Uterus (tissue), 3 donors: ENCODE measurements at regions not wholly inside any gene's neighbourhood (a gene's known extent, or its start where the extent isn't known, plus 50 kb on each side); places are given as distances from the start of the nearest gene placed in this dataset.

Source experiments
- DNase-seq, 2 donors: peaks; one replicate each; pipeline ENCODE4 v3.0.0-alpha.2; 2019 to 2020
- H3K27ac ChIP-seq, 2 donors: fragments of 200-600 bp; sonication (generic); 1 replicate in 1 of 2; 2 replicates in 1 of 2; pipeline ENCODE4 v1.5.1; 2016 to 2018
- H3K27me3 ChIP-seq, 2 donors: fragments of 200-600 bp; sonication (generic); one replicate each; pipeline ENCODE4 v1.5.1; 2018 to 2019; ENCODE audit warnings: control low read depth in 1 of 2
- H3K36me3 ChIP-seq, 2 donors: fragments of 200-600 bp; sonication (generic); one replicate each; pipeline ENCODE4 v1.5.1; 2019; ENCODE audit warnings: control low read depth in 1 of 2
- H3K4me1 ChIP-seq, 2 donors: fragments of 200-600 bp; sonication (generic); one replicate each; pipeline ENCODE4 v1.5.1; 2018 to 2019; ENCODE audit warnings: control low read depth in 1 of 2
- H3K4me3 ChIP-seq, 2 donors: fragments of 200-600 bp; sonication (generic); 1 replicate in 1 of 2; 2 replicates in 1 of 2; pipeline ENCODE4 v1.5.1; 2018 to 2019; ENCODE audit warnings: mild to moderate bottlenecking in 1 of 2
- H3K9me3 ChIP-seq, 2 donors: fragments of 200-600 bp; sonication (generic); one replicate each; pipeline ENCODE4 v1.5.1; 2019; ENCODE audit warnings: control low read depth in 1 of 2
- POLR2A ChIP-seq, 2 donors: fragments of 450-650 bp; IDR thresholded peaks; one replicate each; pipeline ENCODE4 v1.6.1; 2016; ENCODE audit warnings: antibody characterized with exemption in 2 of 2, mild to moderate bottlenecking in 1 of 2, moderate library complexity in 1 of 2
- intact Hi-C: fragments of 100-400 bp; cut with DNase I; formaldehyde crosslinking; loops from one replicate; pipeline ENCODE4 v1.15.1; 2023; ENCODE audit warnings: low total_unique reads
- TF ChIP-seq, protein P1 (sequence below), 4 experiments: fragments of 200-600 bp in 2 of 4; fragments of 450-650 bp in 2 of 4; sonication (generic) in 2 of 4; IDR thresholded peaks; one replicate each; pipeline ENCODE4 v1.5.1; 2016 to 2019; ENCODE audit warnings: antibody characterized with exemption in 4 of 4, mild to moderate bottlenecking in 2 of 4, moderate library complexity in 1 of 4
- donor health status: DM: yes; HTN: yes; CAD: no.

DNA sequence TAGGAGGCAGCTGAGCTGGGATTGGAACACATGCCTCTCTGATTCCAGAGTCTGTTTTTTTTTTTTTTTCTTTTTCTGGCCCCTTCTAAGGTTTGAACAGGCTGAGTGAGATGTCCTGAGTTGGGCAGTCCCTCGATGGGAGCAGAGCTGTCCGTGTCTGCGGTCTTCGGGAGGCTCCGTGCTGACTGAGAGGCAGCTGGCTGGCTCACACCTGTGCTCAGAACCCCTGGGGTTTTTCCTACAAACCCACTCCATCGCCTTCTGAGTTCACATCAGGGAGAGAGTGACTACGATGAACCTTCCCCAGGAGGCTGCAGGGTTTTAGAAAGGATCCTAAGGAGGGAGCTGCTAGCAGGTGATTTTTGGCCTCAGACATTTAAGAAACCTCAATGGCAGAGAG, 92.5 kb downstream of the IRF8 start:
- no peak overlapping the region for H3K4me3 ChIP-seq
- no peak for TF ChIP-seq POLR2A (IDR thresholded peaks at IDR 0.05)
- TF ChIP-seq, protein P1, sequence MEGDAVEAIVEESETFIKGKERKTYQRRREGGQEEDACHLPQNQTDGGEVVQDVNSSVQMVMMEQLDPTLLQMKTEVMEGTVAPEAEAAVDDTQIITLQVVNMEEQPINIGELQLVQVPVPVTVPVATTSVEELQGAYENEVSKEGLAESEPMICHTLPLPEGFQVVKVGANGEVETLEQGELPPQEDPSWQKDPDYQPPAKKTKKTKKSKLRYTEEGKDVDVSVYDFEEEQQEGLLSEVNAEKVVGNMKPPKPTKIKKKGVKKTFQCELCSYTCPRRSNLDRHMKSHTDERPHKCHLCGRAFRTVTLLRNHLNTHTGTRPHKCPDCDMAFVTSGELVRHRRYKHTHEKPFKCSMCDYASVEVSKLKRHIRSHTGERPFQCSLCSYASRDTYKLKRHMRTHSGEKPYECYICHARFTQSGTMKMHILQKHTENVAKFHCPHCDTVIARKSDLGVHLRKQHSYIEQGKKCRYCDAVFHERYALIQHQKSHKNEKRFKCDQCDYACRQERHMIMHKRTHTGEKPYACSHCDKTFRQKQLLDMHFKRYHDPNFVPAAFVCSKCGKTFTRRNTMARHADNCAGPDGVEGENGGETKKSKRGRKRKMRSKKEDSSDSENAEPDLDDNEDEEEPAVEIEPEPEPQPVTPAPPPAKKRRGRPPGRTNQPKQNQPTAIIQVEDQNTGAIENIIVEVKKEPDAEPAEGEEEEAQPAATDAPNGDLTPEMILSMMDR (IDR thresholded peaks at IDR 0.05) = no peak
- H3K4me1 ChIP-seq = no peaks in the 10 kb centered on the region
- intact Hi-C loops = no loop called here
- no peak overlapping the region for H3K27ac ChIP-seq
- no peaks in the 10 kb centered on the region for H3K36me3 ChIP-seq
- DNase-seq = no peak
- H3K9me3 ChIP-seq = no peaks in the 10 kb centered on the region
- no peaks in the 10 kb centered on the region for H3K27me3 ChIP-seq

DNA sequence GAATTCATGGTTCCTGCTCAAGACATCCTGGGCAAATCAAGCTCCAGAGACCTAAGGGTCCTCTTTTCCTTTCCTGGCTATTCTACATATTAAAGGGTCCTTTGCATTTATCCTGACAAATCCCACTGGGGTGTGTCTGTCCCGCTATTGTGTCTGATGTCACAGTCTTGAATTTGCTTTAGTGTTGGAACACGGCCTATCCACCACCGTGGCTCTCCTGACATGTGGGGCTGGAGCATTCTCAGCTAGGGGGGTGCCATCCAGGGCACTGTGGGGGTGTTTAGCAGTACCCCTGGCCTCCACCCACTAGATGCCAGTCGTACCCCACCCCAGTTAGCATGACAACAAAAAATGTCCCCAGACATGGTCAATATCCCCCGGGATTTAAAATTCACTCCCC, 92.9 kb downstream of the IRF8 start:
- DNase-seq = no peak
- Histone ChIP-seq H3K36me3 (no peaks in the 10 kb centered on the region), H3K4me3 (no peak overlapping the region), H3K9me3 (no peaks in the 10 kb centered on the region), H3K4me1 (no peaks in the 10 kb centered on the region), H3K27ac (no peak overlapping the region), H3K27me3 (no peaks in the 10 kb centered on the region)
- no peak for TF ChIP-seq POLR2A (IDR thresholded peaks at IDR 0.05)
- TF ChIP-seq, protein P1 (IDR thresholded peaks at IDR 0.05) = no peak
- intact Hi-C loops = no loop called here

DNA sequence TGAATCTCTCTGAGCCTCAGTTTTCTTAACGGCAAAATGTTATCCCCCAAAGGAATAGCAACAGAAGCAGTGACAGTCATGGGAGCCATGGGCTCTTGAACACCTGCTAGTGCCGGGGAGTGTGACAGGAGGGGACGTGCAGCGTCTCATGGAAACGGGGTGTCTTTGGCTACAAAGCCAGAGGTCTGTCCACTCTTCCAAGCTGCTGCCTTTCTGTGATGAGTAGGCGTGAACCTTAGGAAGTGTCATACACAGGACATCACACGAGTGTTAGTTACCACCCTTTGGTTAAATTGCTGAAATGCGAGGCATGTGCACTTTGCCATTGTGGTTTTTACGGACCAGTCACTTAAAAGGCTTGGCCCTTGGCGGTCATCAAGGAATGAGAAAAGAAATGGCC, 93.4 kb downstream of the IRF8 start:
- Histone ChIP-seq H3K27ac (no peak overlapping the region), H3K4me1 (no peaks in the 10 kb centered on the region), H3K36me3 (no peaks in the 10 kb centered on the region), H3K9me3 (no peaks in the 10 kb centered on the region), H3K27me3 (no peaks in the 10 kb centered on the region), H3K4me3 (no peak overlapping the region)
- TF ChIP-seq, protein P1 (IDR thresholded peaks at IDR 0.05) = no peak
- TF ChIP-seq POLR2A (IDR thresholded peaks at IDR 0.05) = no peak
- no peak for DNase-seq
- intact Hi-C loops = no loop called here

DNA sequence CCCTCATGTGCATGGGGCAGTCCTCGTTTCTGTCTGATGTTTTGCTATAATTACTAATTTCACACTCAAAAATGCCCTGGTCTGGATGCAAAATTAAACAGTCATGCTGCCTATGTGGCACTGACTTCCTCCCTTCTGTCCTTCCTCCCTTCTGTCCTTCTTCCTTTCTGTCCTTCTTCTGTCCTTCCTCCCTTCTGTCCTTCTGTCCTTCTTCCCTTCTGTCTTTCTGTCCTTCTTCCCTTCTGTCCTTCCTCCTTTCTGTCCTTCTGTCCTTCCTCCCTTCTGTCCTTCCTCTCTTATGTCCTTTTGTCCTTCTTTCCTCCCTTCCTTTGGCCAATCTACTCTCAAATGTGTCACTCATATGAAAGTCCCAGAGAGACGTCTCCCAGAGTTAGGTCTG, 93.8 kb downstream of the IRF8 start:
- Histone ChIP-seq H3K4me3 (no peak overlapping the region), H3K27me3 (no peaks in the 10 kb centered on the region), H3K27ac (no peak overlapping the region), H3K36me3 (no peaks in the 10 kb centered on the region), H3K4me1 (no peaks in the 10 kb centered on the region), H3K9me3 (no peaks in the 10 kb centered on the region)
- intact Hi-C loops = no loop called here
- no peak for TF ChIP-seq POLR2A (IDR thresholded peaks at IDR 0.05)
- TF ChIP-seq, protein P1 (IDR thresholded peaks at IDR 0.05) = no peak
- no peak for DNase-seq

DNA sequence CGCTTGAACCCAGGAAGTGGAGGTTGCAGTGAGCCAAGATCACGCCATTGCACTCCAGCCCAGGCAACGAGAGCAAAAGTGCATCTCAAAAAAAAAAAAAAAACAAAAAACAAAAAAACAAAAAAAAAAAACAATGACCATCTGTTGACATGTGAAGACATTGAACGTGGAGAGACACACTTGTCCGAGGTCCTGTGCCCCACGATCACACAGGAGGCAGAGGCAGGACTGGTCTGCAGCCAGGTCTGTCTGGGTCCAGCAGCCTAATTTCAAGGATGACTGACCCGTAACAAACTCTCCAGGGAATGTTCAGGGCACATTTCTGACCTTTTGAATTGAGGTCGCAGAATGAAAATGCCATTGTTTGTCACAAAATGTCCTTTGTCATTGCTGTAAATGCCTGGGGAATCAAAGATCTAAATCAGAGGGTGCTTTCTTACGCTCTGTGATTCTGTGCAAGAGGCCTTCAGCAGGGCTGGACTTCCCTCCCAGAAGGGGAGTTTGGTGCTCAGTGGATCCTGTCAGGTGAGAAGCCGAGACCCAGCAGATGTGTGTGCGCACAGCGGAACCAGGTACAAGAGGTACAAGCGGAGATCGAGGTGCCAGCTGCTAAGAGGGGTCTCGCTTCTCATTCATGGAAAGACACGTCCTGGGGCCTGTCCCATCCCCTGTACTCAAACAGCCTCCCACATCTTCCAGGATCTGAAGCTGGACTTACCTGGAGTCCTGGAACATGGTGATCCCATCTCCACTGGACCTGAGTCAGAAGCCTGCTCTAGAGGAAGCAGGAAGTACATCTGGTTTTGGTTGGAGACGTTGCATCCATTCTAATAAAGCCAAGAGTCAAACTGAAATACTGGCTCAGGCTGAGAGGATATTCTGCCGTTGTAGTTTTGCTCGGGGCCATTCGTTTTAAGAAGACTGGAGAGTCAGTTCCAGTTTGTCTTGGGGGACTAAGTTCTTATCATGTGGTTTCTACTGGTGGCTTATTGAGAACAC, 95.8 kb downstream of the IRF8 start:
- H3K27ac ChIP-seq = no peak overlapping the region
- H3K4me3 ChIP-seq = no peak overlapping the region
- no peak for DNase-seq
- no peaks in the 10 kb centered on the region for H3K36me3 ChIP-seq
- H3K4me1 ChIP-seq = no peaks in the 10 kb centered on the region
- no peak for TF ChIP-seq POLR2A (IDR thresholded peaks at IDR 0.05)
- TF ChIP-seq, protein P1 (IDR thresholded peaks at IDR 0.05) = no peak
- H3K27me3 ChIP-seq = no peaks in the 10 kb centered on the region
- no peaks in the 10 kb centered on the region for H3K9me3 ChIP-seq
- intact Hi-C loops = no loop called here
